WI38 (cell line): ENCODE measurements at regions not wholly inside any gene's neighbourhood (a gene's known extent, or its start where the extent isn't known, plus 50 kb on each side); places are given as distances from the start of the nearest gene placed in this dataset.

ENCODE experiments used
- H3K4me3 ChIP-seq: 2 replicates; pipeline ENCODE4 v1.5.1; 2011; ENCODE audit warnings: low read depth, mild to moderate bottlenecking, control low read depth, low read length
- CTCF ChIP-seq: IDR thresholded peaks from 2 replicates; pipeline ENCODE4 v1.5.1; 2012; ENCODE audit warnings: low read depth, mild to moderate bottlenecking, control low read depth, low read length

- TF ChIP-seq CTCF = no peak
- no peak overlapping the region for H3K4me3 ChIP-seq
These were observed 120.9 kb upstream of the LRFN2 start for GRCh38 chr6:40708049-40708448.

GRCh38 chr6:40706178-40706577, 119.0 kb upstream of the LRFN2 start:
- H3K4me3 ChIP-seq = no peak overlapping the region
- TF ChIP-seq CTCF = no peak

- TF ChIP-seq CTCF = no peak
- no peak overlapping the region for H3K4me3 ChIP-seq
These were observed 118.2 kb upstream of the LRFN2 start for GRCh38 chr6:40705354-40705753.

GRCh38 chr6:40701352-40702007, 114.3 kb upstream of the LRFN2 start:
- TF ChIP-seq CTCF = no peak

GRCh38 chr6:40700006-40700580, 112.9 kb upstream of the LRFN2 start:
- no peak overlapping the region for H3K4me3 ChIP-seq
- no peak for TF ChIP-seq CTCF

More at GRCh38 chr6:40701352-40702007, 114.3 kb upstream of the LRFN2 start:
- no peak overlapping the region for H3K4me3 ChIP-seq

GRCh38 chr6:40695750-40696415, 108.7 kb upstream of the LRFN2 start:
- no peak overlapping the region for H3K4me3 ChIP-seq
- no peak for TF ChIP-seq CTCF

- no peak overlapping the region for H3K4me3 ChIP-seq
- TF ChIP-seq CTCF = no peak
These were observed 108.0 kb upstream of the LRFN2 start for GRCh38 chr6:40695114-40695513.
